GM23338 (cell line): ENCODE measurements at regions not wholly inside any gene's neighbourhood (a gene's known extent, or its start where the extent isn't known, plus 50 kb on each side); places are given as distances from the start of the nearest gene placed in this dataset.

Source experiments
- CREB1 ChIP-seq: fragments of 250-450 bp; sonication (Bioruptor Pico); IDR thresholded peaks from 2 replicates; pipeline ENCODE4 v1.5.0; 2020; ENCODE audit warnings: low read depth, mild to moderate bottlenecking, moderate library complexity
- CTCF ChIP-seq, 2 experiments: fragments of 200-600 bp in 1 of 2; sonication (generic) in 1 of 2; conservative IDR thresholded peaks; 2 replicates each; pipeline versions ENCODE4 v1.5.1 to v1.6.1; 2016 to 2017; ENCODE audit warnings: antibody characterized with exemption in 2 of 2, low read depth in 2 of 2, mild to moderate bottlenecking in 2 of 2, moderate library complexity in 1 of 2
- EZH2 ChIP-seq: fragments of 200-600 bp; sonication (generic); IDR thresholded peaks from one replicate; pipeline ENCODE4 v1.8.0; 2017; ENCODE audit warnings: antibody characterized with exemption, mild to moderate bottlenecking, low read depth; ENCODE audit not compliant: unreplicated experiment
- EZH2phosphoT487 ChIP-seq: fragments of 200-600 bp; sonication (generic); IDR thresholded peaks from one replicate; pipeline ENCODE4 v1.8.1; 2018; ENCODE audit warnings: antibody characterized with exemption; ENCODE audit not compliant: unreplicated experiment
- JUNB ChIP-seq: IDR thresholded peaks from one replicate; pipeline ENCODE4 v1.6.1; 2016; ENCODE audit warnings: antibody characterized with exemption; ENCODE audit not compliant: unreplicated experiment
- NANOG ChIP-seq: IDR thresholded peaks from 2 replicates; pipeline ENCODE4 v1.6.1; 2016; ENCODE audit warnings: antibody characterized with exemption, borderline replicate concordance
- POLR2AphosphoS5 ChIP-seq: IDR thresholded peaks from 2 replicates; pipeline ENCODE4 v1.6.1; 2016; ENCODE audit warnings: antibody characterized with exemption, low read depth
- ZNF331 ChIP-seq: fragments of 250-450 bp; sonication (Bioruptor Pico); IDR thresholded peaks from 2 replicates; pipeline ENCODE4 v1.5.0; 2020; ENCODE audit warnings: low read depth, mild to moderate bottlenecking, moderate library complexity

GRCh38 chr12:43057566-43057965, 468.0 kb upstream of the PRICKLE1 start:
- TF ChIP-seq CTCF (conservative IDR thresholded peaks at IDR 0.05; ENCODE audit: low read depth in 2 of 2) = no peak
- no peak for TF ChIP-seq NANOG
- no peak for TF ChIP-seq POLR2AphosphoS5
- no peak for TF ChIP-seq JUNB
- no peak for TF ChIP-seq EZH2
- no peak for TF ChIP-seq CREB1 (CRISPR knock-in tag)
- no peak for TF ChIP-seq EZH2phosphoT487
- TF ChIP-seq ZNF331 (CRISPR knock-in tag) = no peak
